ENCODE measurements at regions not wholly inside any gene's neighbourhood (a gene's known extent, or its start where the extent isn't known, plus 50 kb on each side); places are given as distances from the start of the nearest gene placed in this dataset.
"Not testable (repeated sequence)": the region's sequence is repeated elsewhere in the genome, so short reads cannot be mapped to it uniquely, and the experiment has no call there.

GRCh38 chr4:3943051-3943450, 176.9 kb downstream of the ADRA2C start:
- TF ChIP-seq CTCF (IDR thresholded peaks at IDR 0.05; ENCODE audit: low read depth, low read length); EZH2phosphoT487 (IDR thresholded peaks at IDR 0.05; ENCODE audit: low read depth): not testable (repeated sequence)

Data from OCI-LY3 (cell line).